GM23338 (cell line): ENCODE measurements at regions not wholly inside any gene's neighbourhood (a gene's known extent, or its start where the extent isn't known, plus 50 kb on each side); places are given as distances from the start of the nearest gene placed in this dataset.

Experiments
- ATAC-seq: fragments of 200-7000 bp; cut with Tn5 transposase; 3 replicates; pipeline ENCODE4 v1.9.1; 2020
- DNase-seq: peaks from one replicate; pipeline ENCODE4 v3.0.0-alpha.2; 2015; ENCODE audit warnings: low spot score
- H2AFZ ChIP-seq: fragments of 200-600 bp; sonication (generic); 2 replicates; pipeline ENCODE4 v1.8.0; 2016; ENCODE audit warnings: antibody characterized with exemption, mild to moderate bottlenecking, moderate library complexity
- H3F3A ChIP-seq: fragments of 200-600 bp; sonication (generic); replicated peaks from 2 replicates; pipeline ENCODE4 v1.8.0; 2017; ENCODE audit warnings: antibody characterized with exemption, mixed run types, low read depth
- H3K27ac ChIP-seq: fragments of 200-600 bp; sonication (generic); 2 replicates; pipeline ENCODE4 v1.6.1; 2016; ENCODE audit warnings: low read depth
- H3K27me3 ChIP-seq: fragments of 200-600 bp; sonication (generic); 2 replicates; pipeline ENCODE4 v1.8.0; 2016; ENCODE audit warnings: mild to moderate bottlenecking, mixed run types, moderate library complexity; ENCODE audit not compliant: insufficient read depth
- H3K36me3 ChIP-seq: fragments of 200-600 bp; sonication (generic); 2 replicates; pipeline ENCODE4 v1.8.0; 2016; ENCODE audit warnings: mild to moderate bottlenecking; ENCODE audit not compliant: insufficient read depth
- H3K4me1 ChIP-seq: fragments of 200-600 bp; sonication (generic); 2 replicates; pipeline ENCODE4 v1.8.0; 2016; ENCODE audit warnings: mild to moderate bottlenecking, moderate library complexity; ENCODE audit not compliant: insufficient read depth
- H3K4me2 ChIP-seq: fragments of 200-600 bp; sonication (generic); 2 replicates; pipeline ENCODE4 v1.7.1; 2017; ENCODE audit warnings: mixed run types
- H3K4me3 ChIP-seq: fragments of 200-600 bp; sonication (generic); 2 replicates; pipeline ENCODE4 v1.6.1; 2016; ENCODE audit warnings: mixed run types
- H3K79me2 ChIP-seq: fragments of 200-600 bp; sonication (generic); replicated peaks from 2 replicates; pipeline ENCODE4 v1.8.0; 2017; ENCODE audit warnings: mild to moderate bottlenecking; ENCODE audit not compliant: insufficient read depth
- H3K9me2 ChIP-seq: fragments of 200-600 bp; sonication (generic); 2 replicates; pipeline ENCODE4 v1.8.0; 2017; ENCODE audit not compliant: insufficient read depth
- H4K20me1 ChIP-seq: fragments of 200-600 bp; sonication (generic); replicated peaks from 2 replicates; pipeline ENCODE4 v1.8.0; 2017; ENCODE audit warnings: mild to moderate bottlenecking; ENCODE audit not compliant: insufficient read depth
- H3K27ac Mint-ChIP-seq: 2 replicates; pipeline ENCODE4 v1.8.0; 2020; ENCODE audit warnings: inconsistent platforms, mild to moderate bottlenecking, moderate library complexity, mixed read lengths
- H3K27me3 Mint-ChIP-seq: 3 replicates; pipeline ENCODE4 v1.8.0; 2022; ENCODE audit warnings: low read depth, mild to moderate bottlenecking, moderate library complexity, mixed read lengths, inconsistent platforms; ENCODE audit not compliant: insufficient read depth, poor library complexity
- H3K36me3 Mint-ChIP-seq: 3 replicates; pipeline ENCODE4 v1.8.0; 2021; ENCODE audit warnings: low read depth, mild to moderate bottlenecking, inconsistent platforms, moderate library complexity, mixed read lengths
- H3K4me1 Mint-ChIP-seq: 3 replicates; pipeline ENCODE4 v1.8.0; 2020; ENCODE audit warnings: mild to moderate bottlenecking, inconsistent platforms, mixed read lengths
- H3K4me3 Mint-ChIP-seq: 3 replicates; pipeline ENCODE4 v1.8.0; 2021; ENCODE audit warnings: moderate library complexity, mild to moderate bottlenecking, inconsistent platforms, mixed read lengths
- H3K9me3 Mint-ChIP-seq: 3 replicates; pipeline ENCODE4 v1.8.0; 2020; ENCODE audit warnings: moderate library complexity, mild to moderate bottlenecking, inconsistent platforms, mixed read lengths
- CREB1 ChIP-seq: fragments of 250-450 bp; sonication (Bioruptor Pico); IDR thresholded peaks from 2 replicates; pipeline ENCODE4 v1.5.0; 2020; ENCODE audit warnings: low read depth, mild to moderate bottlenecking, moderate library complexity
- CTCF ChIP-seq, 2 experiments: fragments of 200-600 bp in 1 of 2; sonication (generic) in 1 of 2; conservative IDR thresholded peaks; 2 replicates each; pipeline versions ENCODE4 v1.5.1 to v1.6.1; 2016 to 2017; ENCODE audit warnings: antibody characterized with exemption in 2 of 2, low read depth in 2 of 2, mild to moderate bottlenecking in 2 of 2, moderate library complexity in 1 of 2
- EZH2 ChIP-seq: fragments of 200-600 bp; sonication (generic); IDR thresholded peaks from one replicate; pipeline ENCODE4 v1.8.0; 2017; ENCODE audit warnings: antibody characterized with exemption, mild to moderate bottlenecking, low read depth; ENCODE audit not compliant: unreplicated experiment
- EZH2phosphoT487 ChIP-seq: fragments of 200-600 bp; sonication (generic); IDR thresholded peaks from one replicate; pipeline ENCODE4 v1.8.1; 2018; ENCODE audit warnings: antibody characterized with exemption; ENCODE audit not compliant: unreplicated experiment
- REST ChIP-seq: IDR thresholded peaks from one replicate; pipeline ENCODE4 v1.6.1; 2018; ENCODE audit warnings: antibody characterized with exemption; ENCODE audit not compliant: unreplicated experiment
- ZNF462 ChIP-seq: fragments of 250-450 bp; sonication (Bioruptor Pico); IDR thresholded peaks from 2 replicates; pipeline ENCODE4 v1.5.0; 2020; ENCODE audit warnings: mild to moderate bottlenecking, moderate library complexity

- no peaks in the 10 kb centered on the region for H3F3A ChIP-seq
- Mint-ChIP-seq H3K27ac (no peak overlapping the region), H3K4me1 (no peaks in the 10 kb centered on the region; the same call in 2 of the 3 replicates), H3K36me3 (no peaks in the 10 kb centered on the region; the same call in 2 of the 3 replicates), H3K4me3 (no peak overlapping the region), H3K9me3 (no peaks in the 10 kb centered on the region; the same call in 2 of the 3 replicates), H3K27me3 (peaks cover 4% of the 10 kb centered on the region)
- H3K27ac ChIP-seq = no peak overlapping the region
- H3K27me3 ChIP-seq = no peaks in the 10 kb centered on the region
- no peak overlapping the region for H3K4me3 ChIP-seq
- TF ChIP-seq CTCF (conservative IDR thresholded peaks at IDR 0.05; ENCODE audit: low read depth in 2 of 2) (no peak), ZNF462 (CRISPR knock-in tag) (no peak), REST (no peak), EZH2 (no peak), EZH2phosphoT487 (no peak), CREB1 (no peak)
- no peaks in the 10 kb centered on the region for H3K36me3 ChIP-seq
- H3K4me2 ChIP-seq = no peak overlapping the region
- no peaks in the 10 kb centered on the region for H4K20me1 ChIP-seq
- H3K9me2 ChIP-seq = no peaks in the 10 kb centered on the region
- H2AFZ ChIP-seq = no peak overlapping the region
- H3K79me2 ChIP-seq = no peaks in the 10 kb centered on the region
- ATAC-seq (no peak), DNase-seq (no peak)
- H3K4me1 ChIP-seq = no peaks in the 10 kb centered on the region
Measured at GRCh38 chr10:43822631-43823580, 174.2 kb upstream of the ZNF32 start.
